HEK293 (cell line): ENCODE measurements at regions not wholly inside any gene's neighbourhood (a gene's known extent, or its start where the extent isn't known, plus 50 kb on each side); places are given as distances from the start of the nearest gene placed in this dataset.

Experiments
- CTCF ChIA-PET: fragments of 350-600 bp; formaldehyde crosslinking; extraction: SDS; loops from one replicate; lab custom pipeline; 2021; ENCODE audit warnings: antibody characterized with exemption; lab: Yijun Ruan, JAX
- POLR2A ChIA-PET: fragments of 300-600 bp; formaldehyde crosslinking; extraction: SDS; loops from one replicate; lab custom pipeline; 2020; ENCODE audit warnings: antibody characterized with exemption, inconsistent platforms; lab: Yijun Ruan, JAX
- H3K27ac ChIP-seq: fragments of 200-500 bp; sonication (Bioruptor generic); 2 replicates; pipeline ENCODE4 v1.5.1; 2014; ENCODE audit warnings: low read depth, low read length, control low read depth, inconsistent platforms; ENCODE audit errors: extremely low read depth
- H3K36me3 ChIP-seq, 2 experiments: fragments of 200-500 bp in 1 of 2; sonication (Bioruptor generic) in 1 of 2; 1 replicate in 1 of 2; 2 replicates in 1 of 2; pipeline ENCODE4 v1.5.1; 2014 to 2017; ENCODE audit warnings: inconsistent platforms in 2 of 2, low read length in 2 of 2; ENCODE audit not compliant: control insufficient read depth in 2 of 2, insufficient read depth in 1 of 2
- H3K4me1 ChIP-seq: fragments of 200-500 bp; sonication (Bioruptor generic); 2 replicates; pipeline ENCODE4 v1.5.1; 2014; ENCODE audit warnings: mild to moderate bottlenecking, low read length, inconsistent platforms; ENCODE audit not compliant: control insufficient read depth, insufficient read depth
- H3K4me3 ChIP-seq: 2 replicates; pipeline ENCODE4 v1.5.1; 2011; ENCODE audit warnings: low read depth, mild to moderate bottlenecking, control low read depth, low read length, moderate library complexity
- H3K9me3 ChIP-seq: fragments of 200-500 bp; sonication (Bioruptor generic); 2 replicates; pipeline ENCODE4 v1.5.1; 2014; ENCODE audit warnings: low read depth, low read length, inconsistent platforms; ENCODE audit not compliant: control insufficient read depth, insufficient read depth
- GFI1B ChIP-seq: fragments of 450-650 bp; formaldehyde crosslinking; IDR thresholded peaks from 2 replicates; pipeline ENCODE4 v1.5.1; 2016; ENCODE audit warnings: missing biosample characterization, missing genetic modification characterization
- GLIS1 ChIP-seq: fragments of 450-650 bp; formaldehyde crosslinking; IDR thresholded peaks from 2 replicates; pipeline ENCODE4 v1.5.1; 2016; ENCODE audit warnings: missing biosample characterization, missing genetic modification characterization
- ZFP3 ChIP-seq: fragments of 450-650 bp; formaldehyde crosslinking; IDR thresholded peaks from 2 replicates; pipeline ENCODE4 v1.5.1; 2016; ENCODE audit warnings: low read depth, missing biosample characterization, missing genetic modification characterization
- ZNF155 ChIP-seq: fragments of 450-650 bp; formaldehyde crosslinking; IDR thresholded peaks from 2 replicates; pipeline ENCODE4 v1.5.1; 2016; ENCODE audit warnings: missing biosample characterization, missing genetic modification characterization
- ZNF157 ChIP-seq: fragments of 450-650 bp; formaldehyde crosslinking; IDR thresholded peaks from 2 replicates; pipeline ENCODE4 v1.5.1; 2016; ENCODE audit warnings: missing biosample characterization, missing genetic modification characterization
- ZNF324 ChIP-seq: fragments of 450-650 bp; formaldehyde crosslinking; IDR thresholded peaks from 2 replicates; pipeline ENCODE4 v1.5.1; 2016; ENCODE audit warnings: missing biosample characterization, missing genetic modification characterization
- ZNF670 ChIP-seq: fragments of 450-650 bp; formaldehyde crosslinking; IDR thresholded peaks from 2 replicates; pipeline ENCODE4 v1.5.1; 2016; ENCODE audit warnings: missing biosample characterization, missing genetic modification characterization, low read depth
- ZNF677 ChIP-seq: fragments of 450-650 bp; IDR thresholded peaks from 2 replicates; pipeline ENCODE4 v1.5.0; 2018; ENCODE audit warnings: missing biosample characterization, mild to moderate bottlenecking, missing genetic modification characterization, moderate library complexity
- ZNF785 ChIP-seq: fragments of 450-650 bp; formaldehyde crosslinking; IDR thresholded peaks from 2 replicates; pipeline ENCODE4 v1.5.1; 2016; ENCODE audit warnings: missing biosample characterization, missing genetic modification characterization
- ZNF792 ChIP-seq: fragments of 450-650 bp; formaldehyde crosslinking; IDR thresholded peaks from 2 replicates; pipeline ENCODE4 v1.5.1; 2016; ENCODE audit warnings: missing biosample characterization, missing genetic modification characterization
- ZSCAN30 ChIP-seq: fragments of 450-650 bp; IDR thresholded peaks from 2 replicates; pipeline ENCODE4 v1.5.1; 2018; ENCODE audit warnings: missing biosample characterization, mild to moderate bottlenecking, missing genetic modification characterization, moderate library complexity
- ZXDB ChIP-seq: fragments of 450-650 bp; formaldehyde crosslinking; IDR thresholded peaks from 2 replicates; pipeline ENCODE4 v1.5.1; 2016; ENCODE audit warnings: missing biosample characterization, missing genetic modification characterization
- TF ChIP-seq, protein P1 (sequence below): sonication (generic); formaldehyde crosslinking; IDR thresholded peaks from 2 replicates; pipeline ENCODE4 v1.8.1; 2022; ENCODE audit warnings: mild to moderate bottlenecking, moderate library complexity, missing genetic modification reagents
- TF ChIP-seq, protein P2 (sequence below): fragments of 450-650 bp; formaldehyde crosslinking; IDR thresholded peaks from 2 replicates; pipeline ENCODE4 v1.5.1; 2016; ENCODE audit warnings: missing biosample characterization, missing genetic modification characterization
- TF ChIP-seq, protein P3 (sequence below): fragments of 450-650 bp; formaldehyde crosslinking; IDR thresholded peaks from 2 replicates; pipeline ENCODE4 v1.5.1; 2016; ENCODE audit warnings: missing biosample characterization, missing genetic modification characterization, borderline replicate concordance
- TF ChIP-seq, protein P4 (sequence below): fragments of 450-650 bp; formaldehyde crosslinking; IDR thresholded peaks from 2 replicates; pipeline ENCODE4 v1.5.0; 2017; ENCODE audit warnings: missing biosample characterization, missing genetic modification characterization, borderline replicate concordance
- TF ChIP-seq, protein P5 (sequence below): fragments of 450-650 bp; formaldehyde crosslinking; IDR thresholded peaks from 2 replicates; pipeline ENCODE4 v1.5.1; 2016; ENCODE audit warnings: missing biosample characterization, missing genetic modification characterization, low read depth
- TF ChIP-seq, protein P6 (sequence below): fragments of 450-650 bp; formaldehyde crosslinking; IDR thresholded peaks from 2 replicates; pipeline ENCODE4 v1.5.1; 2016; ENCODE audit warnings: missing biosample characterization, missing genetic modification characterization

DNA sequence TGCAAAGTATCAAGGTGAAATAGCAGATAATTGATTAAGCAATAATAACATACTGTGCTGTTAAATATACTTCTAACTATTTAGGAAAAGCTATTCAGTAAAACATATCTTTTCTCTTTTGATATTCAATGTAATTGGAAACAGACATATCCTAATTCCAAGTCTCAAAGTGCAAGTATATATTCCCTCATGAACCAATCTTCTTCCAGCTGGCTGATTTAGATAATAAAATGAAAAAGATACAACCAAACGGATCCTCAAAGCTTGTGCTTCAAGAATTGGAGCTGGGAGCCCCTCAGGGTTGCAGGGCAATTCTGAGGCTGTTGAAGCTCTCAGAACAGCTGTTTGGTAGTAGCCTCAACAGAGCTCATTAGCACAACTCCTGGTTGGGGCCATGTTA, 236.6 kb downstream of the ZIC1 start (continued):
- TF ChIP-seq ZSCAN30 (tag by site-specific recombination) (no peak), ZNF157 (tag by site-specific recombination) (no peak), ZFP3 (no peak), GLIS1 (tag by site-specific recombination) (no peak), ZNF155 (no peak)
- TF ChIP-seq, protein P1, sequence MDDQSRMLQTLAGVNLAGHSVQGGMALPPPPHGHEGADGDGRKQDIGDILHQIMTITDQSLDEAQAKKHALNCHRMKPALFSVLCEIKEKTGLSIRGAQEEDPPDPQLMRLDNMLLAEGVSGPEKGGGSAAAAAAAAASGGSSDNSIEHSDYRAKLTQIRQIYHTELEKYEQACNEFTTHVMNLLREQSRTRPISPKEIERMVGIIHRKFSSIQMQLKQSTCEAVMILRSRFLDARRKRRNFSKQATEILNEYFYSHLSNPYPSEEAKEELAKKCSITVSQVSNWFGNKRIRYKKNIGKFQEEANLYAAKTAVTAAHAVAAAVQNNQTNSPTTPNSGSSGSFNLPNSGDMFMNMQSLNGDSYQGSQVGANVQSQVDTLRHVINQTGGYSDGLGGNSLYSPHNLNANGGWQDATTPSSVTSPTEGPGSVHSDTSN (CRISPR knock-in tag) = no peak
- TF ChIP-seq, protein P2, sequence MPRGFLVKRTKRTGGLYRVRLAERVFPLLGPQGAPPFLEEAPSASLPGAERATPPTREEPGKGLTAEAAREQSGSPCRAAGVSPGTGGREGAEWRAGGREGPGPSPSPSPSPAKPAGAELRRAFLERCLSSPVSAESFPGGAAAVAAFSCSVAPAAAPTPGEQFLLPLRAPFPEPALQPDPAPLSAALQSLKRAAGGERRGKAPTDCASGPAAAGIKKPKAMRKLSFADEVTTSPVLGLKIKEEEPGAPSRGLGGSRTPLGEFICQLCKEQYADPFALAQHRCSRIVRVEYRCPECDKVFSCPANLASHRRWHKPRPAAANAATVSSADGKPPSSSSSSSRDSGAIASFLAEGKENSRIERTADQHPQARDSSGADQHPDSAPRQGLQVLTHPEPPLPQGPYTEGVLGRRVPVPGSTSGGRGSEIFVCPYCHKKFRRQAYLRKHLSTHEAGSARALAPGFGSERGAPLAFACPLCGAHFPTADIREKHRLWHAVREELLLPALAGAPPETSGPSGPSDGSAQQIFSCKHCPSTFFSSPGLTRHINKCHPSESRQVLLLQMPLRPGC (tag by site-specific recombination) = no peak
- TF ChIP-seq, protein P3, sequence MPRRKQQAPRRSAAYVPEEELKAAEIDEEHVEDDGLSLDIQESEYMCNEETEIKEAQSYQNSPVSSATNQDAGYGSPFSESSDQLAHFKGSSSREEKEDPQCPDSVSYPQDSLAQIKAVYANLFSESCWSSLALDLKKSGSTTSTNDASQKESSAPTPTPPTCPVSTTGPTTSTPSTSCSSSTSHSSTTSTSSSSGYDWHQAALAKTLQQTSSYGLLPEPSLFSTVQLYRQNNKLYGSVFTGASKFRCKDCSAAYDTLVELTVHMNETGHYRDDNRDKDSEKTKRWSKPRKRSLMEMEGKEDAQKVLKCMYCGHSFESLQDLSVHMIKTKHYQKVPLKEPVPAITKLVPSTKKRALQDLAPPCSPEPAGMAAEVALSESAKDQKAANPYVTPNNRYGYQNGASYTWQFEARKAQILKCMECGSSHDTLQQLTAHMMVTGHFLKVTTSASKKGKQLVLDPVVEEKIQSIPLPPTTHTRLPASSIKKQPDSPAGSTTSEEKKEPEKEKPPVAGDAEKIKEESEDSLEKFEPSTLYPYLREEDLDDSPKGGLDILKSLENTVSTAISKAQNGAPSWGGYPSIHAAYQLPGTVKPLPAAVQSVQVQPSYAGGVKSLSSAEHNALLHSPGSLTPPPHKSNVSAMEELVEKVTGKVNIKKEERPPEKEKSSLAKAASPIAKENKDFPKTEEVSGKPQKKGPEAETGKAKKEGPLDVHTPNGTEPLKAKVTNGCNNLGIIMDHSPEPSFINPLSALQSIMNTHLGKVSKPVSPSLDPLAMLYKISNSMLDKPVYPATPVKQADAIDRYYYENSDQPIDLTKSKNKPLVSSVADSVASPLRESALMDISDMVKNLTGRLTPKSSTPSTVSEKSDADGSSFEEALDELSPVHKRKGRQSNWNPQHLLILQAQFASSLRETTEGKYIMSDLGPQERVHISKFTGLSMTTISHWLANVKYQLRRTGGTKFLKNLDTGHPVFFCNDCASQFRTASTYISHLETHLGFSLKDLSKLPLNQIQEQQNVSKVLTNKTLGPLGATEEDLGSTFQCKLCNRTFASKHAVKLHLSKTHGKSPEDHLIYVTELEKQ (tag by site-specific recombination) = no peak
- TF ChIP-seq, protein P4, sequence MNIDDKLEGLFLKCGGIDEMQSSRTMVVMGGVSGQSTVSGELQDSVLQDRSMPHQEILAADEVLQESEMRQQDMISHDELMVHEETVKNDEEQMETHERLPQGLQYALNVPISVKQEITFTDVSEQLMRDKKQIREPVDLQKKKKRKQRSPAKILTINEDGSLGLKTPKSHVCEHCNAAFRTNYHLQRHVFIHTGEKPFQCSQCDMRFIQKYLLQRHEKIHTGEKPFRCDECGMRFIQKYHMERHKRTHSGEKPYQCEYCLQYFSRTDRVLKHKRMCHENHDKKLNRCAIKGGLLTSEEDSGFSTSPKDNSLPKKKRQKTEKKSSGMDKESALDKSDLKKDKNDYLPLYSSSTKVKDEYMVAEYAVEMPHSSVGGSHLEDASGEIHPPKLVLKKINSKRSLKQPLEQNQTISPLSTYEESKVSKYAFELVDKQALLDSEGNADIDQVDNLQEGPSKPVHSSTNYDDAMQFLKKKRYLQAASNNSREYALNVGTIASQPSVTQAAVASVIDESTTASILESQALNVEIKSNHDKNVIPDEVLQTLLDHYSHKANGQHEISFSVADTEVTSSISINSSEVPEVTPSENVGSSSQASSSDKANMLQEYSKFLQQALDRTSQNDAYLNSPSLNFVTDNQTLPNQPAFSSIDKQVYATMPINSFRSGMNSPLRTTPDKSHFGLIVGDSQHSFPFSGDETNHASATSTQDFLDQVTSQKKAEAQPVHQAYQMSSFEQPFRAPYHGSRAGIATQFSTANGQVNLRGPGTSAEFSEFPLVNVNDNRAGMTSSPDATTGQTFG (tag by site-specific recombination) = no peak
- TF ChIP-seq, protein P5, sequence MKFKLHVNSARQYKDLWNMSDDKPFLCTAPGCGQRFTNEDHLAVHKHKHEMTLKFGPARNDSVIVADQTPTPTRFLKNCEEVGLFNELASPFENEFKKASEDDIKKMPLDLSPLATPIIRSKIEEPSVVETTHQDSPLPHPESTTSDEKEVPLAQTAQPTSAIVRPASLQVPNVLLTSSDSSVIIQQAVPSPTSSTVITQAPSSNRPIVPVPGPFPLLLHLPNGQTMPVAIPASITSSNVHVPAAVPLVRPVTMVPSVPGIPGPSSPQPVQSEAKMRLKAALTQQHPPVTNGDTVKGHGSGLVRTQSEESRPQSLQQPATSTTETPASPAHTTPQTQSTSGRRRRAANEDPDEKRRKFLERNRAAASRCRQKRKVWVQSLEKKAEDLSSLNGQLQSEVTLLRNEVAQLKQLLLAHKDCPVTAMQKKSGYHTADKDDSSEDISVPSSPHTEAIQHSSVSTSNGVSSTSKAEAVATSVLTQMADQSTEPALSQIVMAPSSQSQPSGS (tag by site-specific recombination) = no peak

DNA sequence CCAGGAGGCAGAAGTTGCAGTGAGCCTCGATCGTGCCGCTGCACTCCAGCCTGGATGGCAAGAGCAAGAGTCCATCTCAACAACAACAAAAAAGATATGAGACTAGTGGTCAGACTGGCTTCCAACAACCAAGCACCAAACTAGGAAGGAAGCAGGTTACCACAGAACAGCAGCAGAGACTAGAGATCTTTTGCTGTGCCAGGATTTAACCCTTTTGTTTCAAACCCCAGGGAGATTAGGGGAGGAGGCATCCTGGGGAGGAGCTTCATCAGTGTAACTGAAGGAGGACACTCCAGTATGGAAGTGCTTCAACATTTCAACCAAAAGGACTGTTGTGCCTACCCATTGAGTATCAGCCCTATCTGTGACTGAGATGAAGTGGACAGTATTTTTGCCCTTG, 240.3 kb downstream of the ZIC1 start:
- TF ChIP-seq ZNF324 (tag by site-specific recombination) (no peak), ZNF677 (no peak), ZXDB (tag by site-specific recombination) (no peak), ZNF792 (no peak), GFI1B (tag by site-specific recombination) (no peak), ZNF785 (tag by site-specific recombination) (no peak), ZNF157 (tag by site-specific recombination) (no peak), ZNF670 (tag by site-specific recombination) (no peak)
- TF ChIP-seq, protein P6, sequence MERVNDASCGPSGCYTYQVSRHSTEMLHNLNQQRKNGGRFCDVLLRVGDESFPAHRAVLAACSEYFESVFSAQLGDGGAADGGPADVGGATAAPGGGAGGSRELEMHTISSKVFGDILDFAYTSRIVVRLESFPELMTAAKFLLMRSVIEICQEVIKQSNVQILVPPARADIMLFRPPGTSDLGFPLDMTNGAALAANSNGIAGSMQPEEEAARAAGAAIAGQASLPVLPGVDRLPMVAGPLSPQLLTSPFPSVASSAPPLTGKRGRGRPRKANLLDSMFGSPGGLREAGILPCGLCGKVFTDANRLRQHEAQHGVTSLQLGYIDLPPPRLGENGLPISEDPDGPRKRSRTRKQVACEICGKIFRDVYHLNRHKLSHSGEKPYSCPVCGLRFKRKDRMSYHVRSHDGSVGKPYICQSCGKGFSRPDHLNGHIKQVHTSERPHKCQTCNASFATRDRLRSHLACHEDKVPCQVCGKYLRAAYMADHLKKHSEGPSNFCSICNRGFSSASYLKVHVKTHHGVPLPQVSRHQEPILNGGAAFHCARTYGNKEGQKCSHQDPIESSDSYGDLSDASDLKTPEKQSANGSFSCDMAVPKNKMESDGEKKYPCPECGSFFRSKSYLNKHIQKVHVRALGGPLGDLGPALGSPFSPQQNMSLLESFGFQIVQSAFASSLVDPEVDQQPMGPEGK (tag by site-specific recombination) = no peak
- TF ChIP-seq, protein P5 (tag by site-specific recombination) = no peak
- Histone ChIP-seq H3K27ac (no peak overlapping the region), H3K4me3 (no peak overlapping the region), H3K4me1 (no peaks in the 10 kb centered on the region), H3K9me3 (no peaks in the 10 kb centered on the region), H3K36me3 (no peaks in the 10 kb centered on the region)
- ChIA-PET POLR2A (no interaction called here), CTCF (no interaction called here)
